HUES64 (cell line): ENCODE measurements at regions not wholly inside any gene's neighbourhood (a gene's known extent, or its start where the extent isn't known, plus 50 kb on each side); places are given as distances from the start of the nearest gene placed in this dataset.

Experiments
- H3K27ac ChIP-seq: 2 replicates; pipeline ENCODE4 v1.7.0; 2013; ENCODE audit warnings: low read depth, low read length, inconsistent platforms
- H3K27me3 ChIP-seq: 2 replicates; pipeline ENCODE4 v1.6.1; 2013; ENCODE audit warnings: mild to moderate bottlenecking, low read length; ENCODE audit not compliant: insufficient read depth
- H3K36me3 ChIP-seq: 2 replicates; pipeline ENCODE4 v1.6.1; 2013; ENCODE audit warnings: mild to moderate bottlenecking, low read length; ENCODE audit not compliant: insufficient read depth
- H3K4me1 ChIP-seq: 2 replicates; pipeline ENCODE4 v1.6.1; 2013; ENCODE audit warnings: mild to moderate bottlenecking, low read length, moderate library complexity; ENCODE audit not compliant: insufficient read depth
- H3K4me3 ChIP-seq: 2 replicates; pipeline ENCODE4 v1.5.1; 2013; ENCODE audit warnings: mild to moderate bottlenecking, low read length, moderate library complexity
- H3K9ac ChIP-seq: 2 replicates; pipeline ENCODE4 v1.6.1; 2013; ENCODE audit warnings: mild to moderate bottlenecking, low read depth, low read length
- H3K9me3 ChIP-seq: 2 replicates; pipeline ENCODE4 v1.6.1; 2013; ENCODE audit warnings: low read depth, low read length; ENCODE audit not compliant: insufficient read depth
- WGBS: fragments of 150-250, 120-280 bp; methylation state at CpG from one replicate; pipeline ENCODE4 v1.1.7; 2013; ENCODE audit warnings: missing lambda C conversion rate; 5-methylcytosine and 5-hydroxymethylcytosine counted together

GRCh38 chr7:128171-129080 lies 63.9 kb upstream of the FAM20C start:
- no peaks in the 10 kb centered on the region for H3K36me3 ChIP-seq
- no peaks in the 10 kb centered on the region for H3K27me3 ChIP-seq
- H3K27ac ChIP-seq, result no peak overlapping the region
- H3K4me3 ChIP-seq, result no peak overlapping the region
- WGBS, result 92% methylated on average over 23 of the region's 23 CpGs
- H3K9ac ChIP-seq, result no peak overlapping the region
- no peaks in the 10 kb centered on the region for H3K9me3 ChIP-seq
- peaks cover 6% of the 10 kb centered on the region for H3K4me1 ChIP-seq

DNA sequence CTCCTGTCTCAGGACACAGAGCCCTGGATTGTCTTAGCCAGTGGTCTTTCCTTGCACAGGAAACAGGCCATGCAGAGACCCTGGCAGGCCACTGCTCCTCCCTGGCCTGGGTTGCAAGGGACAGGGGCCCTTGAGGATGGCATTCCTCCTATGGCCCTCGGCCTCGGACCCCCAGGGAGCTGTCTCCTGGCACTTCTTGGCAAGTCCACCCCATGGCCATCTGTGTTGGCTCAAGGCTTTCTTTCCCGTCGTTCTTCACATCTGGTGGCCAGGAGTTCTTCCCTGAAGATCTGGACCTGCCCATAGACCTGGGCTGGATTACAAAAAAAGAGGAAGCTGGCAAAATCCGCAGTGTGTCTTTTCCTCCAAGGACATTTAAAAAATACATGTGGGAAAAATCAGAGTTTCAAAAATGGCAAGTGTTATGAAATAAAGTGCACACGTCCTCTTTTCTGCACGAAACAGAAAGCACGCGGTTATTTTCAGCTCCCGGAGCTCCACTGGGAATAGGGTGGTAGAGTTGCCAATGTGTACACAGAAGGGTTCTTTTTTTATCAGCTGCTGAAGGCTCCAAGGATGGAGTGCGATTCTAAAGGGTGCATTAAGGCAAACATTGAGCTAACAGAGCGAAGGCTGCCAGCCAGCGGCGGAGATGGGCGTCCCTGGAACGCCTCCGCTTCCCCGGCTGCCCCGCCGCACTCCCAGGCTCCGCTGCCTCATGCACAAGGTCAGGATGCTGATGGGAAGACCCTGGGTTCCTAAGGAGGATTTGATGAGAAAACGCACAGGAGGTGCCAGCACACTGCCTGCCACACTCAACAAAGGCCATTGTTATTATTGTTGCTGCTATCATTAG lies 62.8 kb upstream of the FAM20C start:
- Histone ChIP-seq H3K9me3 (no peaks in the 10 kb centered on the region), H3K4me3 (no peak overlapping the region), H3K4me1 (no peaks in the 10 kb centered on the region), H3K36me3 (no peaks in the 10 kb centered on the region), H3K9ac (no peak overlapping the region), H3K27ac (no peak overlapping the region), H3K27me3 (no peaks in the 10 kb centered on the region)
- WGBS, result 93% methylated on average over 22 of the region's 22 CpGs

DNA sequence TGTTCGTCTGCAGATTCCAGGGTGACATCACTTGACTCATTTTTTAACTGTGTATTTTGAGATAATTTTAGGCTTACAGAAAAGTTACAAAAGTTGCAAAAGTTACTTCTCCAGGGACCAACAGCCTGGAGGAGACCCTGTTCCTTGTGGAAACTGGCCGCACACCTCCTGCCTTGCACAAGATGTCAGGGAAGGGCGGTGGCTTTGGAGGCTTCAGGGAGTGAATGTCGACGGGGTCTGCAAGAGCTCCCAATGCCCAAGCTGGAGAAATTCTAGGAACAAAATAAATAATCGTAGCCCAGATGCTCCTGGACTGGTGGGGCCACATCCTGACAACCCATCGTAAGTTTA lies 62.2 kb upstream of the FAM20C start:
- Histone ChIP-seq H3K27me3 (no peaks in the 10 kb centered on the region), H3K9ac (no peak overlapping the region), H3K9me3 (no peaks in the 10 kb centered on the region), H3K27ac (no peak overlapping the region), H3K36me3 (no peaks in the 10 kb centered on the region), H3K4me3 (no peak overlapping the region), H3K4me1 (no peaks in the 10 kb centered on the region)
- WGBS, result 93% methylated on average over 7 of the region's 7 CpGs

- 88% methylated on average over 19 of the region's 19 CpGs for WGBS
- no peak overlapping the region for H3K27ac ChIP-seq
These were observed 61.2 kb upstream of the FAM20C start for GRCh38 chr7:130875-131780.

GRCh38 chr7:131781-132482 lies 60.4 kb upstream of the FAM20C start:
- H3K27me3 ChIP-seq, result no peaks in the 10 kb centered on the region
- no peaks in the 10 kb centered on the region for H3K4me1 ChIP-seq
- 92% methylated on average over 21 of the region's 21 CpGs for WGBS
- H3K4me3 ChIP-seq, result no peak overlapping the region
- no peak overlapping the region for H3K27ac ChIP-seq
- H3K9me3 ChIP-seq, result no peaks in the 10 kb centered on the region
- H3K36me3 ChIP-seq, result no peaks in the 10 kb centered on the region
- no peak overlapping the region for H3K9ac ChIP-seq

More at GRCh38 chr7:130875-131780, 61.2 kb upstream of the FAM20C start:
- H3K9ac ChIP-seq, result no peak overlapping the region
- no peaks in the 10 kb centered on the region for H3K36me3 ChIP-seq
- no peaks in the 10 kb centered on the region for H3K9me3 ChIP-seq
- no peak overlapping the region for H3K4me3 ChIP-seq
- H3K4me1 ChIP-seq, result no peaks in the 10 kb centered on the region
- no peaks in the 10 kb centered on the region for H3K27me3 ChIP-seq

GRCh38 chr7:132899-133298 lies 59.5 kb upstream of the FAM20C start:
- Histone ChIP-seq H3K4me1 (no peaks in the 10 kb centered on the region), H3K9me3 (no peaks in the 10 kb centered on the region), H3K4me3 (no peak overlapping the region), H3K9ac (no peak overlapping the region), H3K27me3 (no peaks in the 10 kb centered on the region), H3K36me3 (no peaks in the 10 kb centered on the region), H3K27ac (no peak overlapping the region)
- 87% methylated on average over 2 of the region's 2 CpGs for WGBS

GRCh38 chr7:133470-133869 lies 58.9 kb upstream of the FAM20C start:
- Histone ChIP-seq H3K4me1 (no peaks in the 10 kb centered on the region), H3K27me3 (no peaks in the 10 kb centered on the region), H3K9me3 (no peaks in the 10 kb centered on the region), H3K36me3 (no peaks in the 10 kb centered on the region), H3K4me3 (no peak overlapping the region), H3K27ac (no peak overlapping the region), H3K9ac (no peak overlapping the region)
- WGBS, result 94% methylated on average over 7 of the region's 11 CpGs

DNA sequence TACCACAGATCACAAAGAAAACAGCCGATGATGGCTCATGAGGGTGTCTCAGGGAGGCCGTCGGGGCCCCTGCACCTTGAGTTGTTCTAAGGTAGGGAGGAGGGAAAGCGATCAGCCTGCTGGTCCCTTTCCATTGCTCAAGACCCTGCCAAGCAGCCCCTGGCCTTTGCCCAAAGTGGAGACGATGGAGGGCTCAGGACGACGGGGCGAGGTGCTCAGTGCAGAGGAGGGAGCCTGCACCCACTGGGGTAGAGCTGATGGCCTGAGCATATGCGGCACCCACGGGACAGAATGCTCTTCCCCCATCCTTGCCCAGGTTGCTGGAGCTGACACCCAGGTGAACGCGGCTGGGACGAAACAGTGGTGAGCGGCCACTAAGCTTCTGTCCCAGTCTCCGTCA lies 58.3 kb upstream of the FAM20C start:
- Histone ChIP-seq H3K4me3 (no peak overlapping the region), H3K27me3 (no peaks in the 10 kb centered on the region), H3K9me3 (no peaks in the 10 kb centered on the region), H3K9ac (no peak overlapping the region), H3K36me3 (no peaks in the 10 kb centered on the region), H3K27ac (no peak overlapping the region), H3K4me1 (peaks cover 5% of the 10 kb centered on the region; the same call in 1 of the 2 replicates)
- WGBS, result 92% methylated on average over 15 of the region's 15 CpGs

- no peak overlapping the region for H3K9ac ChIP-seq
- H3K4me1 ChIP-seq, result peaks cover 12% of the 10 kb centered on the region; the same call in 1 of the 2 replicates
- 94% methylated on average over 21 of the region's 21 CpGs for WGBS
- no peaks in the 10 kb centered on the region for H3K27me3 ChIP-seq
- no peaks in the 10 kb centered on the region for H3K9me3 ChIP-seq
- H3K4me3 ChIP-seq, result no peak overlapping the region
- H3K36me3 ChIP-seq, result no peaks in the 10 kb centered on the region
- H3K27ac ChIP-seq, result no peak overlapping the region
These were observed 57.7 kb upstream of the FAM20C start for GRCh38 chr7:134561-135256.

GRCh38 chr7:135257-135653 lies 57.1 kb upstream of the FAM20C start:
- Histone ChIP-seq H3K4me1 (peaks cover 13% of the 10 kb centered on the region; the same call in 1 of the 2 replicates), H3K27ac (no peak overlapping the region), H3K4me3 (no peak overlapping the region), H3K27me3 (no peaks in the 10 kb centered on the region), H3K9ac (no peak overlapping the region), H3K36me3 (no peaks in the 10 kb centered on the region), H3K9me3 (no peaks in the 10 kb centered on the region)
- WGBS, result 91% methylated on average over 7 of the region's 7 CpGs
